NCI-H82 treated with DMSO at 0.1 percent for 48 hours (cell line): ENCODE measurements at regions not wholly inside any gene's neighbourhood (a gene's known extent, or its start where the extent isn't known, plus 50 kb on each side); places are given as distances from the start of the nearest gene placed in this dataset.
A peak's percentile ranks its signal among the peaks of the same experiment; 100 is the strongest.
"Not testable (repeated sequence)": the region's sequence is repeated elsewhere in the genome, so short reads cannot be mapped to it uniquely, and the experiment has no call there.

Experiments
- DNase-seq: peaks from one replicate; lab custom pipeline; 2025; ENCODE audit not compliant: unreplicated experiment; lab: John Stamatoyannopoulos, UW

GRCh38 chr7:132030883-132031282, 474.5 kb upstream of the PODXL start:
- no peak for DNase-seq

DNA sequence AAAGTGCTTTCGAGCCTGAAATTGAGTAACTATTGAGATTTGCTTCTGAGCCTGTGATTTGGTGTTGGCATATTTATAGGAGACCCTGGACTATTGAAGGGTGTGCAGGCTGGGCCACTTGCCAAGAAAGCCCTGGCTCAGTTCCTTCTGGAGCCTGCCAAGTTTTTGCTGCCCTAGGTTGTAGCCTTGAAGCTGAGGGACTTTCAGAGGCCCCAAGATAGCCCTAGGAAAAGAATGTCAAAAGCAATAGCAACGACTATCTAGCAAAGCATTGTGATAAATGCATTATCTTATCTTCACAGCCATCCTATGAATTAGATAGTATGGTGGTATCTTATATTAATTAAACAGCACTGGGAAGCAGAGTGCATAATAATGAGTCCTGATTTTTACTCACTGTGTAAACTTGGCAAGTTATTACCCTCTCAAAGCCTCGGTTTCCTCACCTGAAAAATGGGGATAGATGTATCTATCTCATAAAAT, 473.7 kb upstream of the PODXL start:
- DNase-seq: no peak

DNA sequence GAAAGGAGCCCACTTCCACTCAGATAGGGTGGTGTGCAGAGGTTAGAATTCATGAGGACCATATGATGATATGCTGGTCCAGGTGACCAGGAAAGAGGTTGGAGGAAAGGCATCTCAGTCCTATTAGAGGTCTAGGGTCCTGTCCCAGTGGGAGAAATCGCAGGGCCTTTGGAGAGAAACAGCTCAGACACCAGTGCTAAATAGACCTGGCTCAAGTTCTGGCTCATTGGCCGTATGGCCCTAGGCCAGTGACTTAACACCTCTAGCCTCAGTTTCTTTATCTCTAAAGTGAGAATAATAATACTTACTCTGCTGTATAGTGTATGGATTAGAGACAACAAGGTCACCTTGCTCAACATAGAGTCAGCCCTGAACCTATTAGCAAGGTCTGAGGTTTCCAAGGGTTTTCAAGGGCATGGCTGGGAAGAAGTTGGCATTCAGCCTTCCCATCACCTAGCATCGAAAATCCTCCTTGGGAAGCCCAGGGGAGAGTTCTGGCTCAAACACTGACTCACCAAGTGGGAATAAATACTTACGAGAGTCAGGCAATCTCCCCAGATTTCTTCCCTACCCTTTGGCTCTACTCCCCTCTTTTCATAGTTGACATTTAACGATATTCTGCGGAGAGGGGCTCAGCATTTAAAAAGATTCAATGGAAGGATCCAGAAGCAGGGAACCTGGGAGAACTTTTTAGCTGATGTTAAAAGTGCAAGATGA, 473.1 kb upstream of the PODXL start:
- no peak for DNase-seq

GRCh38 chr7:132028144-132028920, 471.9 kb upstream of the PODXL start:
- DNase-seq: no peak

GRCh38 chr7:132024290-132024689, 467.9 kb upstream of the PODXL start:
- DNase-seq: peak; percentile 39

GRCh38 chr7:132023466-132023865, 467.0 kb upstream of the PODXL start:
- DNase-seq: no peak

GRCh38 chr7:132022188-132022587, 465.8 kb upstream of the PODXL start:
- no peak for DNase-seq

DNA sequence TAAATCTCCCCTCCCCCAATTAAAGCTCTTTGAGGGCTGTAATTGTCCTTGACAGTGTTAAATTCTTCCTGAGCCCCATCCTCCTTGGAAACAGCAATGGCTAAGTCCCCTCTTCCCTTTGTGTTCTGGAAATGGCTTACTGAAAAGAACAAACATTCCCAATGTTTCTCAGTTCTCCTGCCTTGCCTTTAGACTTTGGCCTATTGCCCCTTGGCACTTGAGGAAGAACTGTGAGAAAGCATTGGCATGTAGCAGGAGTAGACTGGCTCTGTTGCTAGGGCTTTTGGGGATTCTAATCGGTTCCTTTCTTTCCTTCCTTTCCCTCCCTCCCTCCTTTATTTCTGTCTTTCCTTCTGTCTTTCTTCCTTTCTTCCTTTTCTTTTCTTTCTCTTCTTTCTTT, 463.3 kb upstream of the PODXL start:
- DNase-seq: no peak

GRCh38 chr7:132009778-132010177, 453.4 kb upstream of the PODXL start:
- DNase-seq: no peak

DNA sequence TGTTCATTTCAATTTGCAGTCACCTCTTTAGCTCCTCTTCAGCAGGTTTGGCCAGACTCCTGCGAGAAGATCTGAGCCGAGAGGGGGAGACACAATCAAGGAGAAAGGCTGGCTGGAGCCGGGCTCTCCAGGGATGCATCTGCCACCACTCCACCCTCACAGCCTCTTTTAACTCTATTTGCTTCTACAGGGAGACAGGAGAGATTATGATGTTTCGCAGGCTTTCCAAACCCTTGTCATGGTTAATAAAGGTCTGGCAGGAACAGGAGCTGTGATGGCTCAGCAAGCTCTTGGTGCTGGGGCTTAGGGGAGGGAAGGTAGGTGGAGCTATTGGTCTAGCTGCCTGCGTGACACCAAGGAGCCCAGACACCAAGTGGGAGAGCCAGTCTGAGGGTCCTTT, 448.1 kb upstream of the PODXL start:
- DNase-seq: no peak

DNA sequence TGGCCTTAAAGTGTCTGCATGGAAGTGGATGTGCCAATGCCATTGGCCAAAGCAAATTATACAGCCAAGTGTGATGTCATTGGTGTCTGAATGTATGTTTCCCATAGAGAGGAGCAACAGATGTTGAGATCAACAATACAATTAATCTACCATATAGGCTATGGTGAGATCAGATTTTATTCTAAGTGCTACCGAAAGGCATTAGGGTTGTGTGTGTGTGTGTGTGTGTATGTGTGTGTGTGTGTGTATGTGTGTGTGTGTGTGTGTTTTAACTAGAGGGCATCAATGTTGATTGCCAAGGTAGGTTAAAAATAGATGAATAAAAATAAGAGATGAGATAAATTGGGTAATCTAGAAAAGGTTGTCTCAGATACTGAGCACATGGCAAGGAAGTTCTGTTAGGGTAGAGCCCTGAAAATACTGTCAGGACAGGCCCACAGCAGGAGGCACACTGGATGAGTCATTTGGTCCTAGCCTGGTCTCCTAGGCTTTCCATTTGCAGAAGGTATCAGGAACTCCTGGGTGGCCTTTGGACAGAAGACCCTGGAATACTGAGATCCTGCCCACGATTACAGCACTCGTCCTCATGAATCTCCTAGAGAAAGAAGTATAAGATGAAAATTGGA, 446.0 kb upstream of the PODXL start:
- DNase-seq: no peak

DNA sequence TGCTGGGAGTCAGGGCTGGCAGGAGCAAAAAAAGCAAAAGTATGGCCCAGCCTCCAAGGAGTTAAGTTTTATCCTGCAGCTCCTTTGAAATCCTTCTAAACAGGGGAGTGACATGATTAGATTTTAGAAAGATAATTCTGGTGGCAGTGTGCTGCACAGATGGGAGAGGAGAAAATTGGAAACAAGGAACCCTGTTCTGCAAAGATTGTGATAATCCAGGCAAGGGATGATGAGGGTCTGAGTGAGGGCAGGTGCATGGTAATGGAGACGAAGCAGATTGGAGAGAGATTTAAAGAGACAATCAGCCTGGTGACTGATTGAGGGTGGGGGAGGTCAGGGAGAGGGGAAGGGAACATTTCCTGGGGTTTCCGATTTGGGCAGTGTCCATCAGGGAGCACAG, 444.7 kb upstream of the PODXL start:
- peak; percentile 86 for DNase-seq

DNA sequence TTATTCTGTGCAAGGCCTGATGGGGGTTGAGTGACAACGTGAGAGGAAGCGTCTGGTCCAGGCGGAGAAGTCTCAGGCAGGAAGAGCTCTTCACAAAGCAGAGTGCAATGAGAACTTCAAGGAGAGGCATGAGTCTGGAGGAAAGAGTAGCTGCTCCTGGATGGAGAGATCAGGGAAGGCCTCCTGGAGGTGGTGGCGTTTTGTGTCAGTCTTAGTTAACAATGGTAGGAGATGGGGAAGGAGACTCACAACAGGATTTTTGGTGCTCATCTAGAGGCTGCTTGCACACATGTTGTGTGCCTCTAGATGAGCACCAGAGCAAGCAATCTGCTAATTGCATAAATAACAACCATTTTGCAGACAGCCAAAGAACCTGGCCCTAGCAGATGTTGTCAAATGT, 442.8 kb upstream of the PODXL start:
- DNase-seq: no peak

DNA sequence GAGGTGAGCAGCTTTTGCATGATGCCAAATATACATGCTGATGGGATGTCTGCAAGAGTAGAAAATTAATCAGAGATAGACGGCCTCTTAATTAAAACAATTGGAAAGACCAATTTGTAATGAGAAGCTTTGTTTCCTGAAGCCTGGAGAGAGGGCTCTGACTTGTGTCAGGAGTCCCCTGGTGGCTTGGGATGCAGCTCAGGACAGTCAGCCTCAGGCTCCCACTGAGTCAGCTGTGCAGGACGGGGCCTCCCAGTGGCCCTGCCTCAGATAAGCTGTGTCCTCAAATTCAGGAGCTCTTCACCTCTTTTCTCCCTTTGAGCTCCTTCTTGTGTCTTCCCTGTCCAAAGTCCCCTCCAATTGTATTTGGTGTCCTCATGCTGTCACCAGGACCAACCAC, 438.9 kb upstream of the PODXL start:
- no peak for DNase-seq

- not testable (repeated sequence) for DNase-seq
Measured at GRCh38 chr7:131981069-131981468, 424.6 kb upstream of the PODXL start.

- DNase-seq: not testable (repeated sequence)
Measured at GRCh38 chr7:131978118-131978517, 421.7 kb upstream of the PODXL start.

GRCh38 chr7:131976411-131976810, 420.0 kb upstream of the PODXL start:
- DNase-seq: no peak

- DNase-seq: peak; percentile 95
Measured at GRCh38 chr7:131974671-131975070, 418.2 kb upstream of the PODXL start.

DNA sequence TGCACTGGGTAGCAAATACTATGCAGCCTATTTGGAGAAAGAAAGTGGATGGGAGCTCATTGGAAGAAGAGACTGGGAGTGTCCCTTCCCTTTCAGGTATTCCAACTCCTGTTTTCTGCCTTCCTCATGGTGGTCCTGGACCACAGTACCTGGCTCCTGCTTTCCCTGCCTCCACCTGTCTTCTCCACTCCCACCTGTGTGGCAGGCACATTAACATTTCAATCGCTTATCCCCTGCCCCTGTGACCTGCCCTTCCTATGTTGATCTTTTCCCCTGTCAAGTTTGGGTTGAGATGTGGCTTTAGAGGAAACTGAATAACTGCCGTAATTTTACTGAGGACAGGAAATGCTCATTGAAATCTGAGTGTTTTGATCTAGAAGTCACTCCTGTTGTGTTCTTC, 415.8 kb upstream of the PODXL start:
- DNase-seq: no peak

- no peak for DNase-seq
Measured at GRCh38 chr7:131970602-131971001, 414.2 kb upstream of the PODXL start.

GRCh38 chr7:131969560-131969959, 413.1 kb upstream of the PODXL start:
- no peak for DNase-seq

- no peak for DNase-seq
Measured at GRCh38 chr7:131967216-131967730, 410.8 kb upstream of the PODXL start.
